Neural progenitor cell (in vitro differentiated cells): ENCODE measurements at regions not wholly inside any gene's neighbourhood (a gene's known extent, or its start where the extent isn't known, plus 50 kb on each side); places are given as distances from the start of the nearest gene placed in this dataset.

ENCODE experiments used
- CTCF ChIP-seq: fragments of 200-600 bp; sonication (generic); IDR thresholded peaks from 2 replicates; pipeline ENCODE4 v1.5.1; 2017; ENCODE audit warnings: antibody characterized with exemption, mild to moderate bottlenecking
- EZH2 ChIP-seq: fragments of 200-600 bp; sonication (generic); IDR thresholded peaks from 2 replicates; pipeline ENCODE4 v1.6.1; 2017; ENCODE audit warnings: antibody characterized with exemption, mild to moderate bottlenecking, moderate library complexity

DNA sequence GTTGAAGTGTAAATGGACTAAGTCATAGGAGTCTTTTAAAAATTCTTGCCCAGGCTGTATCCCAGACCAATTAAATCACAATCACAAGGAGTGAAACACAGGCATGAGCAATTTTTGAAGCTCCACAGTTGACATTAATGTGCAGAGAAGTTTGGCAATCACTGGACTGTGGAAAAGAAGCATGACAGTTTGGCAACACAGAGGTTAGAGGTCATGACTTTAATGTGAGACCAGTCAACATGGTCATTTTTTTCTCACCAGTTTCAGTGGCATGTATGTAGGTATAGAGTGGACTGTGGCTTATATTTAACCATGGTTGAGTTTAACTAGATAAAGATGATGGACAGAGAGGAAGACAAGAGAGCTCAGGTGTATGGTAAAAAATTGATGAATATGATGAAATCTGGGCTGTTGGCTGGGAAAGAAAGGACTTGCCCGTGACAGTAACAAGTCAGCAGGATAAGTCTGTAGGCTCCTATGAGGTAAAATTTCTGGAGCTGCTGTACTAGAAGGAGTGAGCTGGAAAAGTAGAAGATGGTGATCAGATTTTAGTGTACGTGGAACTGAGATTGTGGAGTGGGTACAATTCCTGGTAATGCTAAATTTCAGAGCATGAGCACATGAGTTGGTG lies 432.2 kb upstream of the GHITM start:
- TF ChIP-seq CTCF (no peak), EZH2 (no peak)
